ENCODE measurements at regions not wholly inside any gene's neighbourhood (a gene's known extent, or its start where the extent isn't known, plus 50 kb on each side); places are given as distances from the start of the nearest gene placed in this dataset.
A peak's percentile ranks its signal among the peaks of the same experiment; 100 is the strongest.
"Not testable (repeated sequence)": the region's sequence is repeated elsewhere in the genome, so short reads cannot be mapped to it uniquely, and the experiment has no call there.

DNA sequence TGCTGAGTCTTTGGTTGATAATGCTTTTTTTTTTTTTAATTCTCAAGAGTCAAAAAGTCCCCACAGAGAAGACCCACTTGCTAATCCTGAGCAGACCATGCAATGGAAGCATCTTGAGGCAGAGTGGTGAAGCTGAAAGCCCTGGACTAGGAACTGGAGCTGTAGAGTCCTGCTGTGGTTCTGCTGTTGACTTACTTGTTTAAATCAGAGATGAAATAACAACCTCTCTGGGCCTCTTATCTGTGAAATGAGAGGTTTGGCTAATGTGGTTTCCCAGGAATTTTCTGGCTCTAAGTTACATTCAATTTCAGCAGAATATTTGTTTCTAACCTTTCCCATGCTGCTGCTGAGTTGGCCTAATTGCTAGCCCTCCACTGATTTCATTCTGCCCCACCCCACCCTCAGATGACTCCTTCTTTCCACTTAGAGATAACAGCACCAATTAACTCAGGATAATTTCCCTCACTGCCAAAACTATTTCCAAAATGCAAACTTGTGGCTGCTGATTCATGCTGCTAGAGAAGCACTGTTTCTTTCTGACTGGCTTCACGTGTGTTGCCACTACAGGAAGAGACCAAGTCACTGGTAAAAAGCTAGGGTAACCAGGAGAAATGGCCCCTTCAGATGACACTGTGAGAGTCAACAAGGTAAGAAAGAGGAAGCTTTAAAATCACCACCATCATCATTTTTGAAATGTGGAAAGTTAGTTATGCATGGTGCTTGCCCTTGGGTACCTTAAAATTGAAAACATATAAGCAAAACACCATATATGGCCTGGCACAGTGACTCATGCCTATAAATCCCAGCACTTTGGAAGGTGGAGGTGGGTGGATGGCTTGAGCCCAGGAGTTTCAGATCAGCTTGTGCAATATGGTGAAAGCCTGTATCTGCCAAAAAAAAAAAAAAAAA is 326.4 kb downstream of the DCHS2 start:
- Mint-ChIP-seq H3K9me3 (no peaks in the 10 kb centered on the region), H3K4me3 (no peak overlapping the region), H3K27me3 (ENCODE audit: low read depth) (no peaks in the 10 kb centered on the region), H3K36me3 (ENCODE audit: low read depth) (no peaks in the 10 kb centered on the region), H3K4me1 (ENCODE audit: low read depth) (no peaks in the 10 kb centered on the region), H3K27ac (no peak overlapping the region)
- peak; percentile 34 for DNase-seq (ENCODE audit: low spot score)

DNA sequence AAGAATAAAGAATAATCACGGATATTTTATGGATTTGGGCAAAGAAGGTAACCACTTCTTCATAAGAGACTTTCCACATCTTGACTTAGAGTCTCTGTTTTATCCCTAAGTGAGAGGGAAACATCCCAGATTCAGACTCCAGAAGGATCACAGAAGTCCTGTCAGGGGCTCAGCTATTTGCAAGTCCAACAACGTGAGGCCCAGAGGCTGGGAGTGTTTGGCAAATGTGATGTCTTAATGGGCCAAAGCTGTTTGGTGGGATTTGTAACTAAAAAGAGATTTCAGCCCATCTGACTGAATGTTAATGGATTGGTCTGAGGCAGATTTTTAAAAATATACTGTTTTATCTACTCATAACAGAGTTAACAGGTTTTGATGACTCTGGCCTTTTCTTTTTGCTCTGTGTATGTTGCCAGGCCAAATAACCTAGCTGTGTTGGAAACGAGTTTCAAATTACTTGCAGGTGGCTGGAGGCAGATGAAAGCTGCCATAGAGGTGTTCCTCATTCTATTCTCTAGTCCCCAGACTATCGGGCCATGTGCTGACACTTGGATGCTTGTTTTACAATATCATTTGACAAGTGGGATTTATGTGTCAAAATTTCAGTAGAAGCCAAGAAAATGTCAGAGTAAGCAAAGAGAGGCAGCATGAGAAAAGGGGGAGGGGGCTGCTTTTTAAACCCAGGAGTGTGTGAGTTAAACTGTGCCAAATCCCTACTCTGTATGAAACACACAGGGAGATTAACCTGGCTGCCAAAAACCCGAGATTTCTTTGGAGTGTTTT is 330.9 kb downstream of the DCHS2 start:
- no peaks in the 10 kb centered on the region for H3K4me1 Mint-ChIP-seq (ENCODE audit: low read depth)
- peaks cover 4% of the 10 kb centered on the region for H3K27me3 Mint-ChIP-seq (ENCODE audit: low read depth)
- H3K27ac Mint-ChIP-seq = no peak overlapping the region
- no peaks in the 10 kb centered on the region for H3K36me3 Mint-ChIP-seq (ENCODE audit: low read depth)
- no peaks in the 10 kb centered on the region for H3K9me3 Mint-ChIP-seq
- no peak overlapping the region for H3K4me3 Mint-ChIP-seq
- no peak for DNase-seq (ENCODE audit: low spot score)

DNA sequence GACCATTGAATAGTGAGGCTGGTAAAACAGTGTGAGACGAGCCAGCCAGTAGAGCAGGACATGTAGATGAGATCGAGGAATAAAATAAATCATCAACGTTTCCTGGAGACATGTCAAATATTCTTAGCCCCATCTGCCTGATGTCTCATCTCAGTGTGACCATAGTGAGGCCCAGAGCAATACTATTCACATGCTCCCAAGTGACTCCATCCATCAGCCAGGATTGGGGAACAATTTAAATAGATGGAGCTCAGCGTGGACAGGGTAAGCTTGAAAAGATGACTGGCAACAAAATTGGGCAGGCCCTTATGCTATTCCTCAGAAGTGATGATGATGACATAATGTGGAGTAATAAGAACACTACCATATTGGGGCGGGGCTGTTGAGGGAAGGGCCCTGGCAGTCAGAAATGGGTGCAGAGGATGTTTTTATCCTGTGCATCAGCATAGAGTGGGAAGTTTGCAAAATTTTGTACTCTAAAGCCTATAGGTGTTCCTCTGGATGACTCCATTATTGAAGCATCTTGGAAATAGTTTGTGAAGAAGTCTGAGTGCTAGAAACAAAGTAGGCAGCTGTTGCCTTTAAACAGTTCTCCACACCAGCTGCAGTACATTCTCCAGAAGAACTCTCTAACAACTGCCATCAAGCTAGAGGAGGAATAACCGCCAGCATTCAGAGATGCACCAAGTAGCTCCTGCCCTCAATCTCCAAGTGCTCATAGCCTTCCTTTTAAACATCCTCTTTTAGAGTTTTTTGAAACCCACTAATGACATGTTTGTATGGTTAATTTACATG is 333.0 kb downstream of the DCHS2 start:
- Mint-ChIP-seq H3K36me3 (ENCODE audit: low read depth) (no peaks in the 10 kb centered on the region), H3K27ac (no peak overlapping the region), H3K4me1 (ENCODE audit: low read depth) (no peaks in the 10 kb centered on the region), H3K27me3 (ENCODE audit: low read depth) (peaks cover 4% of the 10 kb centered on the region), H3K9me3 (no peaks in the 10 kb centered on the region), H3K4me3 (no peak overlapping the region)
- no peak for DNase-seq (ENCODE audit: low spot score)

DNA sequence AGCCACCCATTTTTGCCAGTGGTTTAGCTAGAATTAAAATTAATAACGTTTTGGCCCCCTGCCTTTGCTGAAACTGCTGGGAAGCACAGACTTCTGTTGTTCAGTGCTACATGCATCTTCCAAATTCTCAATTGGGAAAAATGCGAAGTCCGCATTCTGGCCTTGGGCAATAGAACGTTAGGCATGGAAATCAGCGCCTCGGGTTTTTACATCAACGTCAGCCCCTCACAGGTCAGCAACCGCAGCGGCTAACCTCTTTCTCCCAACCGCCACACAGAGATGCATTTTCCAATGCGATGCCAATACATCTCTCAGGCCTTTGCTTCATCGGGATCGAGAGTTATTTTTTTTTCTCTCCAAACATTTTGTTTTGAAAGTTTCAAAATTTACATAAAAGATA is 339.1 kb downstream of the DCHS2 start:
- no peaks in the 10 kb centered on the region for H3K27me3 Mint-ChIP-seq (ENCODE audit: low read depth)

DNA sequence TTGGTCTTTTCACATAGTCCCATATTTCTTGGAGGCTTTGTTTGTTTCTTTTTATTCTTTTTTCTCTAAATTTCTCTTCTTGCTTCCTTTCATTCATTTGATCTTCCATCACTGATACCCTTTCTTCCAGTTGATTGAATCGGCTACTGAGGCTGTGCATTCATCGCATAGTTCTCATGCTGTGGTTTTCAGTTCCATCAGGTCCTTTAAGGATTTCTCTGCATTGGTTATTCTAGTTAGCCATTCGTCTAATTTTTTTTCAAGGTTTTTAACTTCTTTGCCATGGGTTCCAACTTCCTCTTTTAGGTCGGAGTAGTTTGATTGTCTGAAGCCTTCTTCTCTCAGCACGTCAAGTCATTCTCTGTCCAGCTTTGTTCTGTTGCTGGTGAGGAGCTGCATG is 342.4 kb downstream of the DCHS2 start:
- H3K4me1 Mint-ChIP-seq (ENCODE audit: low read depth); H3K27me3 Mint-ChIP-seq (ENCODE audit: low read depth); H3K9me3 Mint-ChIP-seq; H3K36me3 Mint-ChIP-seq (ENCODE audit: low read depth); DNase-seq (ENCODE audit: low spot score); H3K27ac Mint-ChIP-seq; H3K4me3 Mint-ChIP-seq: not testable (repeated sequence)

More for the DNA sequence above, 339.1 kb downstream of the DCHS2 start:
- Mint-ChIP-seq H3K9me3 (no peaks in the 10 kb centered on the region), H3K4me3 (no peak overlapping the region), H3K36me3 (ENCODE audit: low read depth) (no peaks in the 10 kb centered on the region), H3K4me1 (ENCODE audit: low read depth) (no peaks in the 10 kb centered on the region), H3K27ac (no peak overlapping the region)
- no peak for DNase-seq (ENCODE audit: low spot score)

DNA sequence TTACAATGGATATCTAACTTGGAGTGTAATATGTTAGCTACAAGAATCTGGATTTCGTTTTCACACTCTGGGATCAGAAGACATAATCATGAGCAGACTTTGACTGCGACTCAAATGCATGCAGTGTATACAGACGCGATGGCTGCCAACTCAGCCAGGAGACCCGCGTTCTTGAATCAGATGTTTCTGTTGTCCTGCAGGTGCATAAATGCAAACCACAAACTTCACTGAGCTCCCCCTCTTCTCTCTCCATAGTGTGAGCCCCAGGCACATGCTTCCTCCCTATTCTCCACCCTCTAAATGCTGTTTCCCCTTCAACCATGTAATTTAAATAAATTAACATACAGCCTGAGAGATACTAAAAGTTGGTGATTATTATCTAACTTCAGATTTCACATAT is 347.9 kb downstream of the DCHS2 start:
- no peak for DNase-seq (ENCODE audit: low spot score)
- H3K4me1 Mint-ChIP-seq (ENCODE audit: low read depth) = no peaks in the 10 kb centered on the region
- no peaks in the 10 kb centered on the region for H3K27me3 Mint-ChIP-seq (ENCODE audit: low read depth)
- no peaks in the 10 kb centered on the region for H3K9me3 Mint-ChIP-seq
- H3K4me3 Mint-ChIP-seq = no peak overlapping the region
- no peaks in the 10 kb centered on the region for H3K36me3 Mint-ChIP-seq (ENCODE audit: low read depth)
- no peak overlapping the region for H3K27ac Mint-ChIP-seq

DNA sequence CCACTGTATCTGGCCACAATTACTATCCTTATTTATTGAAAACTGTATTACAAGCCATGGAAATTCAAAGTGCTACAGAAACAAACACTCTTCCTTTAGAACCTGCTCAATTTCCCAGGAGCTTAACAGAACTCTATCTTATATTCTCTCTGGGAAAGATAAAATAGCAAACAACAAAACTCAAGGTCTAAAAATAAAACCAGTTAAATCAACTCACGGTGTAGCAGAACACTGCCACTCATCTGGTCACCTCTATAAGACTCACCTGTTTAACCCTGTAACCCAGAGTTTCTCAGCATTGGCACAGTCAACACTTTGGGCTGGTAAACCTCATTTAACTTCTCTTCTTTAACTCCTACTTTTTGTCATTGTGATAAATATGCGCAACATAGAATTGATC is 348.9 kb downstream of the DCHS2 start:
- Mint-ChIP-seq H3K27me3 (ENCODE audit: low read depth) (no peaks in the 10 kb centered on the region), H3K4me1 (ENCODE audit: low read depth) (no peaks in the 10 kb centered on the region), H3K36me3 (ENCODE audit: low read depth) (no peaks in the 10 kb centered on the region), H3K27ac (no peak overlapping the region), H3K9me3 (no peaks in the 10 kb centered on the region), H3K4me3 (no peak overlapping the region)
- DNase-seq (ENCODE audit: low spot score) = no peak

DNA sequence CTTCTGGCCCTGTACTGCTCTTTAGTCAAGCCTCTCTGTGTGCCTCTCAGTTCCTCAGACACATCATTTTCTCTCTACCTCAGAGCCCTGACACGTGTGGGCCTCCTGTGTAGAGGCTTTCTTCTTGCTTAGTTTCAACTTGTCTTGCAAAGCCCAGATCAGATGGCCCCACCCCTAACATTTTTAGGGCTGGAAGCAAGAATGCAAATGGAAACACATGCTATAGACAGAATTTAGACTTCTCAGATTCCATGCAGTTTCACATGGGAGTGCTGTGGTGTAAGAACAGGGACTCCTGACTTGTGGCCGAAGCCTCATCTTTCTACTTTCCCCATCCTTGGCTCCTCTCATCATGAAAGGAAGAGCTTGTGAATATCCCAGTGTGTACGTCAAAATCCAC is 350.7 kb downstream of the DCHS2 start:
- Mint-ChIP-seq H3K27me3 (ENCODE audit: low read depth) (no peaks in the 10 kb centered on the region), H3K4me3 (no peak overlapping the region), H3K27ac (no peak overlapping the region), H3K9me3 (no peaks in the 10 kb centered on the region), H3K36me3 (ENCODE audit: low read depth) (no peaks in the 10 kb centered on the region), H3K4me1 (ENCODE audit: low read depth) (no peaks in the 10 kb centered on the region)
- DNase-seq (ENCODE audit: low spot score) = no peak

DNA sequence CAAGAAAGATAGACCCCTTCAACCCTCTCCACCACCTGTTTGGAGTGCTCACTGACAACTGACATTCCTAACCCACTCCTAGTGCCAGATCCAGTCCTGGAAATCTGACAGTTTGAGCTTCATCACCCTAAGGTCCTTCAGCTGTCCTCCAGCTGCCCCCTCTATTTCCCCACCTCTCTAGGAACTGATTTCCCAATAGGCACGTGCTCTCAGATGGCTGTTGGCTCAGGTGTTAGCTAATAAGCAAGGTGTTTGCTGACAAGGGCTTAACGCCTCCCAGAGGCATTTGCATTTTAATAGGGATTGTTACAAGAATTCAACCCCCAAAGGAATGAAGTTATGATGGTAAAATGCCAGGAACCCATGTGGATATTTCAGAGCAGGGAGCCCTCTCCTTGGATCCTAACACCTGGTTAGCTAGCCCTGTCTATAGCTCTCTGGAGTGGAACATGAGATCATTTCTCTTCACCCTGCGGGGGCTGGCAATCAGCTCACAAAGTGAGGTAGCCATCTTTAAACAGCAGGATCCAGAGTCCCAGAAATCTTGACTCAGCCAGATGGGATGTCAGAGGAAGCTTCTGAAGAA is 348.5 kb upstream of the SFRP2 start:
- DNase-seq (ENCODE audit: low spot score) = no peak
- Mint-ChIP-seq H3K27ac (no peak overlapping the region), H3K9me3 (no peaks in the 10 kb centered on the region), H3K27me3 (ENCODE audit: low read depth) (no peaks in the 10 kb centered on the region), H3K4me3 (no peak overlapping the region), H3K4me1 (ENCODE audit: low read depth) (no peaks in the 10 kb centered on the region), H3K36me3 (ENCODE audit: low read depth) (no peaks in the 10 kb centered on the region)

DNA sequence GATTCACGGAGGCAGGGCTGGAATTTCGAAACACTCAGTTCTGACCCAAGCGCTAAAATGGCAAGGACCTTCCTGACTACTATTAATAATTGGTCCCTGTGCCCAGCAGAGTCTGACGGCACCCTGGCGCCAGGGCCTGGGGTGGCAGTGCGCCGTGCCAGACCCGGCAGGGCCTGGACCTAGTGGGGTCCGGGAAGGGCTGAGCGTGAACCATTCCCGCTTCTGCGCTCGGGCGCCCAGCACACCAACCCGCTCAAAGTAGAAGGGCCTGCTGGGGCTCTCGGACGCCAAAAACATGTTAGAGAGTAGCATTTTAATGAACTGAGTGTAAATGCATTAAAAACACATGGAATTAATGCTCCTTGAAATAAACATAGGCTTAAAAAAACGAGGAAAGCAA is 346.7 kb upstream of the SFRP2 start:
- Mint-ChIP-seq H3K36me3 (ENCODE audit: low read depth) (no peaks in the 10 kb centered on the region), H3K4me1 (ENCODE audit: low read depth) (no peaks in the 10 kb centered on the region), H3K27me3 (ENCODE audit: low read depth) (no peaks in the 10 kb centered on the region), H3K9me3 (no peaks in the 10 kb centered on the region), H3K4me3 (no peak overlapping the region), H3K27ac (no peak overlapping the region)
- DNase-seq (ENCODE audit: low spot score) = no peak

DNA sequence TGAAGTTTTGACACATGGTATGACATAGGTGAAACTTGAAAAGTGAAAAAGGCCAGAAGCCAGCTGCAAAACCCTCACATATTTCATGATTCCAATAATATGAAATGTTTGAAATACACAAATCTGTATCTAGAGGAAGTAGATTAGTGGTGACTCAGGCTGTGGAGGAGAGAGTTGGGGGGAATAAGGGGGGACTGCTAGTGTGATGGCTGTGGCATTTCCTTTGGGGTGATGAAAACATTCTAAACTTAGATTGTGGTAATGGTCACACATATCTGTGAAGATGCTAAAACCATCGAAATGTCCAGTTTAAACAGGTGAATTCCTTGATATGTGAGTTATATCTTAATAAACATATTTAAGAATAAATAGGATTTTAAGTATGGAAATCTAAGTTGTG is 343.5 kb upstream of the SFRP2 start:
- no peaks in the 10 kb centered on the region for H3K9me3 Mint-ChIP-seq
- no peak for DNase-seq (ENCODE audit: low spot score)
- no peaks in the 10 kb centered on the region for H3K27me3 Mint-ChIP-seq (ENCODE audit: low read depth)
- H3K36me3 Mint-ChIP-seq (ENCODE audit: low read depth) = no peaks in the 10 kb centered on the region
- no peaks in the 10 kb centered on the region for H3K4me1 Mint-ChIP-seq (ENCODE audit: low read depth)
- H3K4me3 Mint-ChIP-seq = no peak overlapping the region
- no peak overlapping the region for H3K27ac Mint-ChIP-seq

DNA sequence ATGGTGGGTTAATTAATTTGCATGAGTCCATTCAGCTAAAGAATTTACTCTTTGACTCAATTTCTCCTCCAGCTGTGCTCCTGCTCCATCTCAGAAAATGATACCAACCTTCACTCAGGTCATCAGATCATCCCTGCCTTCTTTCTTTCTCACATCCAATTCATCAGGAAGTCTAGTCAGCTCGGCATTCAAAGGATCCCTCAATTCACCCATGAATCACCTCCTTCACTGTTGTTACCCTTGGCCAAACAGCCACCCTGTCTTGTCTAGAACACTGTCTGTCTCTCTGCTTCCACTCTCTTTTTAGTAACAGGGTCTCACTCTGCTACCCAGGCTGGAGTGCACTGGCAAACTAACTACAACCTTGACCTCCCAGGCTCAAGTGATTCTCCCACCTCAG is 337.4 kb upstream of the SFRP2 start:
- no peak for DNase-seq (ENCODE audit: low spot score)
- H3K36me3 Mint-ChIP-seq (ENCODE audit: low read depth) = no peaks in the 10 kb centered on the region
- H3K27me3 Mint-ChIP-seq (ENCODE audit: low read depth) = no peaks in the 10 kb centered on the region
- no peaks in the 10 kb centered on the region for H3K9me3 Mint-ChIP-seq
- H3K27ac Mint-ChIP-seq = no peak overlapping the region
- H3K4me3 Mint-ChIP-seq = no peak overlapping the region
- H3K4me1 Mint-ChIP-seq (ENCODE audit: low read depth) = no peaks in the 10 kb centered on the region

DNA sequence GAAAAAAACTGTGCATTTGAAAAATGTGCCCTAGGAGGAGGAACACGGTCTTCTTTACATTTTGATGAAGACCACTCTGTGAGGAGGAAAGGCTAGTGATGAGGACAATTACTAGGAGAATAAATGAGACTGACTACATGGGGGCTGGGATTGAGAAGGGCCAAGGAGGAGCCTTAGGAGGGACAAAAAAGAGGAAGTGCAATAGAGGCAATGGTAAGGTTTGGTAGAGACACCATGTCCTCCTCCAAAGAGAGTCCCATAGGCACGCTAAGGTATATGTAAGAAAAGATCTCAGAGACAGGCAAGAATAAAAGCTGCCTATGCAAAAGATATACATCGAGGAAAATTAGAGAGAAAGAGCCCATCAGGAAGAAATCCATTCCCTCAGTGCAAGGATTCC is 336.5 kb upstream of the SFRP2 start:
- Mint-ChIP-seq H3K4me3 (no peak overlapping the region), H3K27me3 (ENCODE audit: low read depth) (no peaks in the 10 kb centered on the region), H3K9me3 (no peaks in the 10 kb centered on the region), H3K4me1 (ENCODE audit: low read depth) (no peaks in the 10 kb centered on the region), H3K36me3 (ENCODE audit: low read depth) (no peaks in the 10 kb centered on the region), H3K27ac (no peak overlapping the region)
- DNase-seq (ENCODE audit: low spot score) = no peak
